Midbrain (tissue), 1 donor: ENCODE measurements at regions not wholly inside any gene's neighbourhood (a gene's known extent, or its start where the extent isn't known, plus 50 kb on each side); places are given as distances from the start of the nearest gene placed in this dataset.
"Not testable (repeated sequence)": the region's sequence is repeated elsewhere in the genome, so short reads cannot be mapped to it uniquely, and the experiment has no call there.

Source experiments
- DNase-seq: peaks from one replicate; lab custom pipeline; 2025; lab: John Stamatoyannopoulos, UW

DNA sequence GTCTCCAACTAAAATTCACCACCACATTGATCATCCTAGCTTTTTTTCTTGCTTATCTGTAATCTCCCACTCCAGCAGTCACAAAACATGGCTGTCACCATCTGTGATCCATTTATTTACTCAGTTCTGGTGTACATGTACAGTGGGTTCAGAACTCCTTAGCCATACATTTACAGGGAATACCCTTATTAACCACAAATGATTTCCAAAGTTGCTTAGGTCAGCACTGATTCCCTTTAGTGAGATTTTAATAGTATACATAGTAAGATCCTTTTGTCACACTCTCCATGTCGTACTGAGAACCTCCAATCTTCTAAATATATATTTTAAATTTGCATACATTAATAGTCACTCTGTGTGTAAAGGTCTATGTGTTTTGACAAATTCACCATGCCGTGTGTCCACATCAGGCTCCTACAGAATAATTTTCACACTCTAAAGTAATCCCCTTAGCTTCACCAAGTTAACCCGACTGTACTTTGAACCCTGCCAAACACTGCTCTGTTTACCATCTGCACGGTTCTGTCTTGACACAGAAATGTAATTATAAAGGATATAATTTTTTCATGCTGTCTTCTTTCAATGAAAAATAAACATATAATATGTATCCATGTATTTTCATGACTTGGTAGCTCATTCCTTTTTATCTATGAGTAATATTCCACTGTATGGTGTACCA, 473.6 kb upstream of the ZP4 start:
- no peak for DNase-seq

DNA sequence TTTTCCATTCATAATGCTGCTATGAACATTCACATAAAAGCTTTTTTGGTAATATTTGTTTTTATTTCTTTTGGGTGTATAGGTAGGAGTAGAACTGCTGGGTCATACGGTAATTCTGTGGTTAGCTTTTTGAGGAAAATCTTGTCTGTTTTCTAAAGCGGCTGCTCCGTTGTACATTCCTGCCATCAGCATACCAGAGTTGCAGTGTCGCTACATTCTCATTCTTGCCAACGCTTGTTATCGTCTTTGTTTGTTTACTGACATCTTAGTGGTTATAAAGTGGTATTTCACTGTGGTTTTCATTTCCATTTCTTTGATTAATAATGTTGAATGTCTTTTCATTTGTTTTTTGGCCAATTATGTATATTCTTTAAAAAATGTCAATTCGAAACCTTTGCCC, 469.8 kb upstream of the ZP4 start:
- no peak for DNase-seq

DNA sequence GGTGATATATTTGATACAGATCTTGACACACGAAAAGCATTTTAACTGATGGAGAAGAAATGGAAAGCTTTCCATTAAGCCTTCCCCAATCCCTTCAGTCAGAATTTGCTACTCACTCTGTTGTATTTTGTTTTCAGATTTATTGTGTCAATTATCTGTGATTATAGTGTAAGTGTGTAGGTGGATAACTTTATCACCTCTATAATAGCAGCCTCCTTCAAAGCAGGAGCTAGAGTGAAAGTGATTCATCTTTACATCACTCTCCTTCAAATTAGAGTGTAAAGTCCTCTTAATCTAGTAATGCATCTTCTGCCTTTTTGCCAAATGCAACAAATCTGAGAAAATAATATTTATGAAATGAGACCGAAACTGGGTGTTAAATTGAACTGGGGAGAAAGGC, 459.7 kb upstream of the ZP4 start:
- no peak for DNase-seq

DNA sequence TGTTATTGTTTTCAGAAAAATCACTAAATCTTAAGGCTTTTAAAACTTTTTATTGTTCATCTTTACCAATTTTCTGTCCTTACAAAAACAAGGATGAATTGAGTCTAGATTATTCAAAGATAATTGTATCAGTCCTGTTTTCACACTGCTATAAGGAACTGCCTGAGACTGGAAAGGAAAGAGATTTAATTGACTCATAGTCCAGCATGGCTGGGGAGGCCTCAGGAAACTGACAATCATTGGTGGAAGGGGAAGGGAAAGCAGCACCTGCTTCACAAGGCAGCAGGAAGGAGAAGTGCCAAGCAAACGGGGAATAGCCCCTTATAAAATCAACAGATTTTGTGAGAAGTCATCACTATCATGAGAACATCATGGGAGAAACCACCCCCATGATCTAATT, 455.6 kb upstream of the ZP4 start:
- DNase-seq: no peak

DNA sequence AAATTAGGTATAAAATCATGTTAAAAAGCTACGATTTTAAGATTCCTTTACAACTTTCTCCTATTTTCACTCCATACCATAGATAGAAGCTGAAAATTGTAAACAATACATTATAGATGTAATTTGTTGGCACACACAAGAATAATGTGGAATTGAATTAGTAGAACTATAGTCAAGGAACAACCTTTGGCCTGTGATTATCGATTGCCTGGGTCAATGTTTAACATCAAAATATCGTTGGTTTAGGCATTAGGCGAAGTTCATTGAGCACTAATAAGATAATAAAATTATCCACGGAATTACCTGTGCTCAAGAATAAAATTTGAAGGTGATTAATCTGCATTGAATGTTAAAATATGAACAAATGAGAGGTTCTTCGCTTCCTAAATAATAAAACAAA, 455.1 kb upstream of the ZP4 start:
- DNase-seq: no peak

DNA sequence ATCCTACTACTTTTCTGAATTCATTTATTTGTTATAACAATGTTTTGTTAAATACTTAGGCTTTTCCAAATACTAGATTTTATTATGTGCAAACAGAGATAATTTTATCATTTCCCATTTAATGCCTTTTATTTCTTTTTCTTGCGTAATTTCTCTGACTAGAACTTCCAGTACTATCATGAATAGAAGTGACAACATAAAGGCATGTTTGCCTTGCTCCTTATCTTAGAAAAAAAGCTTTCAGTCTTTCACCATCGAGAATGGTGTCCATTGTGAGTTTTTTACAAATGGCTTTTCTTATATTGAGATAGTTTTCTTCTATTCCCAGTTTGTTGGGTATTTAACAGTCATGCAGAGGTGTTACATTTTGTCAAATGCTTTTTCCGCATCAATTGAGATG, 453.1 kb upstream of the ZP4 start:
- DNase-seq: no peak

DNA sequence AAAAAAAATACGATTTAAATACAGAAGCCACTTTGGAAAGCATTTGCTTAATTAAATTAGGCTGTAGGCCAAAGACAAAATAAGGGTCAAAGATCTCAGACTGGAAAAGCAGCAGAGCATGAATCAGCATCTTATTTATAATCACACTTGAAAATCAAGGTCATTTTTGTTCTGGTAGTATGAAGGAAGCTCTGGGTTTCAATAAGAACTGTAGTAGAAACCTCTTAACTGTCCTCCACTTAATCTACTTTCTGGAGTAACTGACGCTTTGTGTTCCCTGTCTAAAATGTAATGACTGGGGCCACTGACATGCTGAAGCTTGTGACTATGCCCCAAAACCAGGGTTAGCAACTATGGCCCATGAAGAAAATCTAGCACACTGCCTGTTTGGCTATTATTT, 450.7 kb upstream of the ZP4 start:
- DNase-seq: no peak

DNA sequence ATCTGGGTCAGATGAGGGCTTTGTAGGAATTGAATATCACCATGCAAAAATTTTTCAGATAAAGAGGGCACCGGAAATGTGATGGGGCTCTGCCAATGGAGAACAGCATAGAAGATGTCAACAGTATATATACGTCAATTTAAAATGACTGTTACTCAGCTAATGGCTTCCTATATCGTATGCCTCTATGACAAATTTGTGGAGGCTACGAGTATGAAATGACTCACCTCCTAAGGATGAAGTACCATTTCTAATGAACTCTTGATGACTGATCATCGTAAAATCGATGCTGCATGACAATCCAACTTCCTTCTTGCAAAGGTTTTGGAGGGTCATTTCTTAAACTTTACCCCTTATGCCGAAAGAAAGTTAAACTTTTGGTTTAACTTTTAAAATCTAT, 450.3 kb upstream of the ZP4 start:
- DNase-seq: no peak

DNA sequence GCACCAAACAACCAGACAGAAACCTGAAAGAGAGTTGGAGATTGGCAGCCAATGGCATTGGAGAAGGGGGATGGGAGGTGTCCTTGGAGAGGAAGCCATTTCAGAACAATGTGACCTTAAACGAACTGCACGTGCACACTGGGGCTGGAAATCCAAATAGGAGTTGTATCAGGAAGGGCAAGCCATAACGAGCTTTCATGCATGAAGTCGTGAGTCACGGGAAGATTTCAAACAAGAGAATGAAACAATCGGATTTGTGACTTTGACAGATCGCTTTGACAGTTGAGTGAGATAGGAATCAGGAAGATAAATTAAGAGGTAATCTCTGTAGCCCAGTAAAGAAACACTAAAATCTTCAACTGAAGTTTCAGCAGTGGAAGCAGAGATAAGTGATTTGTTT, 445.8 kb upstream of the ZP4 start:
- no peak for DNase-seq

DNA sequence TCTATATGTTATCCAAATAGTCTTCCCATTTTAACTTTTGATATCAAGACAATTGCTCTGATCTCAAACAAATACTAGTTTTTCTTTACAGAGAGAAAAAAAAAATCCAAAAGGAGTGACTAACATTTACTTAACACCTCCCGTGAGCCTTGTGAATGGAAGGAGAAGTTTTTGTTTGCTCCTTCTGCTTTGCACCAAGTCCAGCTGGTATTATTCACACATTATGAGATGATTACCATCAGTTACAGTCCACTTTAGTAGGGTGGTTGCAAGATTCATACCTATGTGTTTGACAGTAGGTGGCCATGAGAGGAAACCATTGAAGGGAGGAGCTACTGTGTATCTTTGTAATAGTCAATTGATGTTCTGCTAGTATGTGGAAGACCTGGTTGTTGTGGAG, 443.4 kb upstream of the ZP4 start:
- no peak for DNase-seq

DNA sequence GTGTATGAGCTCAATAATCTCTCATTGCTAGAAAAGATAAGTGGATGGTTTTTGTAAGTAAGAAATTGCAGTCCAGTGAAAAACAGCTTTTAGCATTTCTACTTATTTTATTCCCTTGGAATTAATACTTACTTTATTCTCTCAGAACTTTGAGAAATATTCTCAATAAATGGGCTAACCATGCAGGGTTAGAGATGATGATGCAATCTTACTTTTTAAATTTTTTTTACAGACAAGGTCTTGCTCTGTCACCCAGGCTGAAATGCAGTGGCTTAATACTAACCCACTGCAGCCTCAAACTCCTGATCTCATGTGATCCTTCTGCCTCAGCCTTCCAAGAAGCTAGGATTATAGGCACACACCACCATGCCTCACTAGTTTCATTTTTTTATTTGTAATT, 440.8 kb upstream of the ZP4 start:
- DNase-seq: no peak

DNA sequence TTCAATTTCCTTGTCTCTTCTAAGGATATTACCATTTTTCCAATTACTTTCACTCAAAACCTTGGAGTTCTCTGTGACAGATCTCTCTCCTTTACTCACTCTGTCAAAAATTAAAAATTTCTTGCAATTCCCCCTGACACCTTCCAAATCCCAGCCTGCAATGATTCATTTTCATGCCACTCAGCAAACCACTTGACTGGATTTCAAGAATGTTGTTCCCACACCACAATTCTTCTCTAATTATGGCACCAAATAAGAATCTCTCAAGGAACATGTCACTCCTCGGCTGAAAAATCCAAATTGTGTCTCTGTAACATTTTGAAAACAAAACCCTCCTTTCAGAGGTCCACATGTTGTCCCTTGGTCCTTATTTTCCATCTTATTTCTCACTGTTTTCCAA, 438.9 kb upstream of the ZP4 start:
- no peak for DNase-seq

DNA sequence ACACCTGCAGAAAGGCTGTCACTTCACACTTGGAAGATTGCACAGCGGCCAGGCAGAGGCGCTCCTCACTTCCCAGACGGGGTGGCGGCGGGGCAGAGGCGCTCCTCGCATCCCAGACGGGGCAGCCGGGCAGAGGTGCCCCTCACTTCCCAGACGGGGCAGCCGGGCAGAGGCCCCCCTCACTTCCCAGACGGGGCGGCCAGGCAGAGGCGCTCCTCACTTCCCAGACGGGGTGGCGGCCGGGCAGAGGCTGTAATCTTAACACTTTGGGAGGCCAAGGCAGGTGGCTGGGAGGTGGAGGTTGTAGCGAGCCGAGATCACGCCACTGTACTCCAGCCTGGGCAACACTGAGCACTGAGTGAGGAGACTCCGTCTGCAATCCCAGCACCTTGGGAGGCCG, 436.3 kb upstream of the ZP4 start:
- not testable (repeated sequence) for DNase-seq

DNA sequence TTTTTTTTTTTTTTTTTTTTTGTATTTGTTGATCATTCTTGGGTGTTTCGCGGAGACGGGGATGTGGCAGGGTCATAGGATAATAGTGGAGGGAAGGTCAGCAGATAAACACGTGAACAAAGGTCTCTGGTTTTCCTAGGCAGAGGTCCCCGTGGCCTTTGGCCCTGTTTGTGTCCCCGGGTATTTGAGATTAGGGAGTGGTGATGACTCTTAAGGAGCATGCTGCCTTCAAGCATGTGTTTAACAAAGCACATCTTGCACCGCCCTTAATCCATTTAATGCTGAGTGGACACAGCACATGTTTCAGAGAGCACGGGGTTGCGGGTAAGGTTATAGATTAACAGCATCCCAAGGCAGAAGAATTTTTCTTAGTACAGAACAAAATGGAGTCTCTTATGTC, 435.8 kb upstream of the ZP4 start:
- DNase-seq: not testable (repeated sequence)

DNA sequence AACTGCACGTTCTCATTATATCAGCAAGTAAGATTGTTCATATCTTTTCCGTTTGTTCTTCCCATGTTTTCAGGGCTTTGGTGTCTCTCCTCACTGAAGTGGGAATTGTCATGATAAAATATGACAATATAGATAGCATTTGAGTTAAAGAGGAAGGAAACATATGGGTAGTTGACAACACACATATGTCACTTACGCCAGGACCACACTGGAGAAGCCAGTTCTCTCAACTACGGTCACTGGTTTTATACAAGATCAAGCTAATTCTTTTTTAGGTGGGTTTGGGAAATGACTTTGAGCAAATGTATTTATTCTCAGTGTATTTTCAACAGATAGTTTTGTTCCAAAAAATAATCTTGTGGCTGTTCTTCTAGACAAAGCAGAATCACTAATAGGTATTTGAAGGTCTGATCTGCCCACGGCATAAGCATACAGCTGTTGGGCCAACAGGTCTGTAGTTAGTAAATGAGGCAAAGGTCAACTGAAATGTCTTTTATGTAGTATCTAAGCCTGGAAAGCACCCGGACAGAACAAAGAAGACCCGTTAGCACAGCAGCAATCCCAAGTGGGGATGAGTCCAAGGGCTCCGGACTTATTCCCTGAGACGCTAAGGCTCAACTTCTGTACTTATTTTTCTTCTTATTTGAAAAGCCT, 433.6 kb upstream of the ZP4 start:
- no peak for DNase-seq

DNA sequence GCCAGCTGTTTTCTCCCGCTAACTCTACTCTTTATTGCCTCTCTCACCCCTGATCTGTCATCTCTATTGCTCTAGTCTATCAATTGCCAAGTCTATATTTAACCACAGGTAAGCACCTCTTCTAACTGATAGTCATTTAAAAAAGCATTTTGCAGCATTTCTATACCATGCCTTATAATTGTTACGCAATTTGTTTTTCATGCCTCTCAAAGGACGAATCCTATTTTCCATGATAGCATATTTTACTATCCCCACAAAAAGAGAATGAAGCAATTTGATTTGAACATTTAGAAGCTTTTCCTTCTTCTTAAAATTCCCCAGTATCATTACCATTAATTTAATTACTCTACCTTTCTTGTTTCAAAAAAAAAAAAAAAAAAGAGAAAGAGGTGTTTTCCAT, 432.8 kb upstream of the ZP4 start:
- no peak for DNase-seq

DNA sequence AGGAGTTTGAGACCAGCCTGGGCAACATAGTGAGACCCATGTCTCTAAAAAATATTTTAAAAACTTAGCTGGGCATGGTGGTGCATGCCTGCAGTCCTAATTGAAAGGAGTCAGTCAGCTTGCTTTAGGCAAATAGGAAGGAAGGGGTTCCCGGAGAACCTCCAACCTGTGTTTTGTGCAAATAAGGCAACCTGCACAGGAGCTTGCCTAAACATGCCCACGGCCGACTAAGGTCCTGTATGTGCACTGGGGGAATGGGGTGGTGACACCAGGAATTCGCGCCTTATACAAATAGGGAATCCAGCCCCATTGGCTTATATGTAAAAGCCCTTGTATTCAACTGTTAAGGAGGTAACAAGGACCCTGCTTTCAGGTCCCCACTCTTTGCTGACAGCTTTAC, 429.2 kb upstream of the ZP4 start:
- no peak for DNase-seq

DNA sequence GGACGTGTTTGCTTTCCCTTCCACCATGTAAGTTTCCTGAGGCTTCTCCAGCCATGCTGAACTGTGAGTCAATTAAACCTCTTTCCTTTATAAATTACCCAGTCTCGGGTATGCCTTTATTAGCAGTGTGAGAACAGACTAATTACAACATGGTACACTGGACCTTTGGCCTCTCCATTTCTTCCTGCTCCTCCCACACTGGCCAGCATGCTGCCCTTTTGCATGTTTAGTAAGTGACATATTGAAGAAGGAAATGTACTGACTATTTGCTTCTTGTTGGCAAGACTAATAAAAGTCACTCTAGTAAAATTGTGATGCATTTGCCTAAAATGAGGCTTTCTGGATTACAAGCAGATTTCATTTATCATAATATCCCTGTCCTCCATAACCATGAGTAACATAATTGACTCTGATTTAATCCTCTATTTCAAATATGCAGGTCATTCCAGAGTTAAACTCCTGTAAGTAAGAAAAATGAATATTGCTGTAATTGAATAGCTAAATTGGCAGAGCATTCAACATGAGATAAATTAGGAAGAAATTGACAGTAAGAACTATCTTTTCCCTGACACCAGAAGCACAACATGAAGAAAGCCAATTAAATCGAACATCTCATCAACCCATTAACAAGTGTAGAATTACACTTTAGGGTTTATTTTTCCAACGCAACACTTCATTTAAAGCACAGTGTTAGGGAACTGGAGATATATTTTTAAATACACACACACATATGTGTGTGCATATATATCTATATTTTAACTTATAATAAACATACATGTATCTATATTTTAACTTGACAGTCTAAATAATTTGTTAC, 427.8 kb upstream of the ZP4 start:
- no peak for DNase-seq

DNA sequence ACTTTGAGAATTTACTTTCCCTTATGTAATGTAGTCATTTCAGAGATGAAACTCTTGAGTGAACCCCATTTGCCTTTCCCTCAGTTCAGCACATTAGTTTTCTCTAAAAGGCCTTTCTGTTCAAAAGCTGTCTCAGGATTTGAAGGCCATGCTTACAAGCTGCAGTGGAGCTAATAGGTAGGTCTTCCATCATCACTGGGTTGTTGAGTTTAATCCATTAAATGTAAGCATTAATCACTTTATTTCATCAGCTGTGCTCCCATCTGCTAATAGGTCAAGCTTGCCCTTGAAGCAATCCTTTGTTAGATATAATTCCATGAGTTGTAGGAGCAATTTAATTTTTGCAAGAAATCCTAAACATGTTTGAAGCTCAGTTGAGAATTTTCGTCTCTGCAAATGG, 422.2 kb upstream of the ZP4 start:
- no peak for DNase-seq

DNA sequence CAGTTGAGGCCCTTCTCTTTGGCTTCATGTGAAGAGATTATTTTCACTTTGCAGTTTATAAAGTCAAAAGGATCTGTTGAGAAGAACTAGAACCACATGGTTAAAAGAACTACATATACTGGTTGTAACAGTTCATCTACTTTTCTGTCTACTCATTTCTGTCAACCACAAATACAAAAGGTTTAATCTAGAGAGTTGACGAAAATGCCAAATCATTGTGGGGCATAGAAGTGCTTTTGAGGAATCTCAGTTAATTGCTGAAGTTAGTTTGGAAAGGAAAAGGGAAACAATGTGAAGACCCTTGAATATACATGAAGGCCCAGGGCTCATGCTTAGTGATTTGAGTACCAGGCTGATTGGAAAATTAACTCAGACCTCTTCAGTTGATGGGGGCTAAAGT, 415.7 kb upstream of the ZP4 start:
- no peak for DNase-seq

DNA sequence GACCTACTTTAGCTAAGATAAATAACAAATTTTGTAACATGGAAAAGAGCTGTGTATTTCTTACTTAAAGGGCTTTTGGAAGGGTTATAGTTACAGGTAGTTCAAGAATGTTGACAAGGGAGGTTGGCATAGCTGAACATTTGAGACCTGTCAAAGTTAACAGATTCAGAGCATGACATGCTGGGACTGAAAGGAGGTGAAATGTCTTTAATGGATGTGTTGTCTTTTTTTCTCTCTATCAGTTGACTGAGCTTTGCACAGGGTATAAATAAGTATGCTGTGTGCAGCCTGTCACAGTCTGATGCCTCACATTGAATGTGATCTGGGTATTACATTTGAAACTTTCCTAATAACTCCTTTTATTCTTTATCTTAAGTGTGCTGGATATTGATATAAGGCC, 411.9 kb upstream of the ZP4 start:
- no peak for DNase-seq

DNA sequence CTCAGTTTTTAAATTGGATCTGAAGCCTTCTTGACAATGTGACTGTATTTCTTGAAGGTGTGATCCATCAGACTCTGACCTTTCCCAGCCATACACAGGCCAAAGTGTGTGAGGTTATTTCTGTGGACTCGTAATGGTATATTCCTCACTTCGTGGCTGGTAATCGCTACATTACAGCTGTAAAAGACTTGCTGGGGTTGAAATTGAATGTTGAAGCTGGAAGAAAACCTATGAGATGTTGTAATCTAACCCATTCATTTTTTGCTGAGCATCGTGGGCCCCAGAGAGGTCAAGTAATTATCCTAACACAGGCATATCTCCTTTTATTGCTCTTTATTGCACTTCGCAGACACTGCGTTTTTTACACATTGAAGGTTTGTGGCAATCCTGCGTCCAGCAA, 405.6 kb upstream of the ZP4 start:
- DNase-seq: no peak

DNA sequence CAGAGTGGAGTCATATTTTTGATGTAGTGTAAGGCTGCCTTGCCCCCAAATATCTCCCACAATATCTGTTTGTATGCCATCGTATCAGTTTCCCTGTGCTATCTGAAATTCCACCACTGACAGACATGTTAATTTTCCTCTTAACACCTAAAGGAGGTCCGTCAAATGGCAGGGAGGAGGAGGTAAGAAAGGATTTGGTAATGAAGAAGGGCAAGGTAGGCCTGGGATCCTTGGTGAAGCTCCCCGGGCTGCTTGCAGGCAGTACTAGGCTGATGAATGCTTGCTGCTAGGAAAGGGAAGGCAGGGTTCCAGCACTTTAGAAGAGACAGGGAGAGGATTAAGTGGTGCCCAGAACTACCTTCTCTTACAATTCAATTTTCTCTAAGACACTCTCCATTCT, 402.4 kb upstream of the ZP4 start:
- DNase-seq: no peak
